K562 (cell line): ENCODE measurements at regions not wholly inside any gene's neighbourhood (a gene's known extent, or its start where the extent isn't known, plus 50 kb on each side); places are given as distances from the start of the nearest gene placed in this dataset.
"Not testable (repeated sequence)": the region's sequence is repeated elsewhere in the genome, so short reads cannot be mapped to it uniquely, and the experiment has no call there.

Experiments
- ATAC-seq: fragments of 200-7000 bp; cut with Tn5 transposase; 3 replicates; pipeline ENCODE4 v1.9.1; 2020; ENCODE audit warnings: moderate library complexity
- BruUV-seq: library from RNA; stranded (reverse); fragments of 400-500 nt; replicated peaks from 2 replicates; lab custom pipeline; 2021; lab: Mats Ljungman, UMichigan
- CTCF ChIA-PET: fragments of 300-600 bp; formaldehyde crosslinking; extraction: SDS; loops from one replicate; lab custom pipeline; 2021; ENCODE audit warnings: low intra/inter-chr PET ratio; lab: Yijun Ruan, JAX
- POLR2A ChIA-PET: fragments of 300-600, 350-650 bp; sonication (Branson Sonifier 250); formaldehyde crosslinking; extraction: SDS; loops from one replicate; lab custom pipeline; 2021; ENCODE audit warnings: antibody characterized with exemption, inconsistent platforms; lab: Yijun Ruan, JAX
- DNase-seq, 4 experiments: peaks; one replicate each; pipeline versions ENCODE4 v3.0.0 to v3.0.0-alpha.2; 2011 to 2018; ENCODE audit warnings: low spot score in 3 of 4, mixed read lengths in 3 of 4; ENCODE audit errors: extremely low read depth in 1 of 4
- FAIRE-seq: peaks from 2 replicates; lab custom pipeline; 2011; peaks lifted over from hg19 to GRCh38; lab: Jason Lieb, UNC
- H2AFZ ChIP-seq: 2 replicates; pipeline ENCODE4 v1.6.0; 2011; ENCODE audit warnings: low read depth, low read length, control low read depth, inconsistent platforms
- H3K27ac ChIP-seq: fragments of 200-600 bp; 3 replicates; pipeline ENCODE4 v1.8.0; 2011; ENCODE audit warnings: low read depth, mild to moderate bottlenecking, control low read depth, inconsistent platforms, low read length, moderate library complexity, mixed read lengths; ENCODE audit errors: extremely low read depth
- H3K27me3 ChIP-seq, 2 experiments: fragments of 300-600 bp in 1 of 2; 2 replicates in 1 of 2; 3 replicates in 1 of 2; pipeline versions ENCODE4 v1.6.0 to v1.8.0; 2011; ENCODE audit warnings: inconsistent platforms in 2 of 2, low read length in 2 of 2, mild to moderate bottlenecking in 1 of 2, mixed read lengths in 1 of 2, moderate library complexity in 1 of 2; ENCODE audit not compliant: control insufficient read depth in 2 of 2, insufficient read depth in 2 of 2
- H3K36me3 ChIP-seq: fragments of 300-600 bp; 3 replicates; pipeline ENCODE4 v1.8.0; 2011; ENCODE audit warnings: mild to moderate bottlenecking, low read length, inconsistent platforms; ENCODE audit not compliant: control insufficient read depth, insufficient read depth
- H3K4me1 ChIP-seq, 2 experiments: fragments of 200-600 bp in 1 of 2; replicated peaks in 1 of 2; 2 replicates in 1 of 2; 3 replicates in 1 of 2; pipeline versions ENCODE4 v1.5.1 to v1.8.0; 2011; ENCODE audit warnings: inconsistent platforms in 2 of 2, low read length in 2 of 2, mild to moderate bottlenecking in 1 of 2, mixed read lengths in 1 of 2, moderate library complexity in 1 of 2; ENCODE audit not compliant: control insufficient read depth in 2 of 2, insufficient read depth in 2 of 2
- H3K4me2 ChIP-seq: 2 replicates; pipeline ENCODE4 v1.6.1; 2011; ENCODE audit warnings: low read length, control low read depth, inconsistent platforms, mixed read lengths; ENCODE audit not compliant: insufficient read depth
- H3K4me3 ChIP-seq: fragments of 200-600 bp; sonication (generic), shearing (Covaris generic); 2 replicates; pipeline ENCODE4 v1.5.1; 2016; ENCODE audit warnings: control low read depth, inconsistent platforms
- H3K79me2 ChIP-seq: fragments of 200-600 bp; 3 replicates; pipeline ENCODE4 v1.8.0; 2011; ENCODE audit warnings: low read length, inconsistent platforms; ENCODE audit not compliant: control insufficient read depth, insufficient read depth
- H3K9ac ChIP-seq, 2 experiments: 2 replicates each; pipeline versions ENCODE4 v1.6.0 to v1.6.1; 2011; ENCODE audit warnings: low read depth in 2 of 2, low read length in 2 of 2, control low read depth in 1 of 2, inconsistent platforms in 1 of 2, mild to moderate bottlenecking in 1 of 2, mixed read lengths in 1 of 2; ENCODE audit not compliant: insufficient read depth in 1 of 2
- H3K9me1 ChIP-seq: one replicate; pipeline ENCODE4 v1.6.0; 2011; ENCODE audit warnings: inconsistent platforms, mild to moderate bottlenecking, low read length, moderate library complexity; ENCODE audit not compliant: control insufficient read depth, insufficient read depth
- H3K9me3 ChIP-seq: replicated peaks from 2 replicates; pipeline ENCODE4 v1.5.1; 2011; ENCODE audit warnings: low read depth, low read length, inconsistent platforms; ENCODE audit not compliant: control insufficient read depth, insufficient read depth
- H4K20me1 ChIP-seq: replicated peaks from 2 replicates; pipeline ENCODE4 v1.6.1; 2011; ENCODE audit warnings: low read length, inconsistent platforms, mixed read lengths; ENCODE audit not compliant: control insufficient read depth, insufficient read depth
- CBFB ChIP-seq: sonication (generic); formaldehyde crosslinking; IDR thresholded peaks from 2 replicates; pipeline ENCODE4 v1.4.0; 2020; ENCODE audit warnings: mild to moderate bottlenecking, missing genetic modification reagents
- CXXC5 ChIP-seq: fragments of 250-450 bp; sonication (Bioruptor Pico); IDR thresholded peaks from 2 replicates; pipeline ENCODE4 v1.8.0; 2022; ENCODE audit warnings: inconsistent platforms, mild to moderate bottlenecking, moderate library complexity
- DIDO1 ChIP-seq: fragments of 450-650 bp; IDR thresholded peaks from 2 replicates; pipeline ENCODE4 v1.6.1; 2016; ENCODE audit warnings: low read depth, missing biosample characterization, missing genetic modification characterization
- DLX4 ChIP-seq: fragments of 250-450 bp; sonication (Bioruptor Pico); IDR thresholded peaks from 2 replicates; pipeline ENCODE4 v1.6.1; 2021; ENCODE audit warnings: mild to moderate bottlenecking
- EP300 ChIP-seq: IDR thresholded peaks from 2 replicates; pipeline ENCODE4 v1.6.1; 2012; ENCODE audit warnings: low read length, improper control_type of control experiment
- HBP1 ChIP-seq: fragments of 450-650 bp; formaldehyde crosslinking; IDR thresholded peaks from 2 replicates; pipeline ENCODE4 v1.4.0; 2022; ENCODE audit warnings: missing genetic modification characterization
- KDM1A ChIP-seq, 2 experiments: fragments of 450-650 bp; IDR thresholded peaks; 2 replicates each; pipeline ENCODE4 v1.6.1; 2016; ENCODE audit warnings: mild to moderate bottlenecking in 2 of 2
- MAFK ChIP-seq: IDR thresholded peaks from 2 replicates; pipeline ENCODE4 v1.6.1; 2011; ENCODE audit warnings: low read length, improper control_type of control experiment
- NFE2 ChIP-seq: IDR thresholded peaks from 2 replicates; pipeline ENCODE4 v1.6.1; 2014; ENCODE audit warnings: antibody characterized with exemption, low read depth
- RBM39 ChIP-seq: fragments of 200-400 bp; formaldehyde crosslinking; optimal IDR thresholded peaks from 2 replicates; pipeline ENCODE3; 2018; ENCODE audit warnings: low read depth, low read length
- TCF15 ChIP-seq: fragments of 250-450 bp; sonication (Bioruptor Pico); IDR thresholded peaks from 2 replicates; pipeline ENCODE4 v1.8.0; 2022; ENCODE audit warnings: moderate library complexity, mild to moderate bottlenecking, inconsistent platforms
- VEZF1 ChIP-seq: fragments of 200-800 bp; sonication (Bioruptor generic); IDR thresholded peaks from 2 replicates; pipeline ENCODE4 v1.6.1; 2017; ENCODE audit warnings: missing genetic modification characterization, missing compliant biosample characterization
- ZFP1 ChIP-seq: fragments of 450-650 bp; formaldehyde crosslinking; IDR thresholded peaks from 2 replicates; pipeline ENCODE4 v1.4.0; 2020; ENCODE audit warnings: mild to moderate bottlenecking, mixed read lengths
- ZNF316 ChIP-seq: fragments of 450-650 bp; IDR thresholded peaks from 2 replicates; pipeline ENCODE4 v1.6.1; 2016
- WGBS: fragments of 100-300 bp; shearing (Covaris generic); methylation state at CpG from one replicate; pipeline ENCODE4 v1.1.6; 2016; ENCODE audit warnings: low coverage, mixed read lengths; ENCODE audit not compliant: insufficient coverage; ENCODE audit errors: missing lambda C conversion rate; 5-methylcytosine and 5-hydroxymethylcytosine counted together
- in situ Hi-C: fragments of 300-500 bp; cut with MboI; formaldehyde crosslinking; loops from 4 replicates; pipeline ENCODE4 v1.15.0; 2018; ENCODE audit warnings: inconsistent platforms, mixed read lengths
- intact Hi-C: fragments of 100-400 bp; cut with micrococcal nuclease; formaldehyde crosslinking; loops from 2 replicates; pipeline ENCODE4 v1.14.2; 2022

GRCh38 chr3:156048483-156048882, 71.9 kb upstream of the KCNAB1 start:
- H3K27ac ChIP-seq, BruUV-seq, H2AFZ ChIP-seq, H3K9ac ChIP-seq, H3K79me2 ChIP-seq, FAIRE-seq, ATAC-seq, H3K9me1 ChIP-seq, DNase-seq, H3K4me2 ChIP-seq, H4K20me1 ChIP-seq, H3K4me3 ChIP-seq, H3K4me1 ChIP-seq, in situ Hi-C loops, H3K36me3 ChIP-seq, H3K9me3 ChIP-seq, CTCF ChIA-PET: not testable (repeated sequence)
- POLR2A ChIA-PET, result interaction anchor here (0.7 kb wide), 1 partner anchor 256 kb away, joined by 3 read pairs; no protein-coding TSS in a partner anchor
- 0% methylated on average over 3 of the region's 3 CpGs for WGBS
- H3K27me3 ChIP-seq, result peaks cover 0 to 12% of the 10 kb centered on the region in 2 experiments; a peak in 2 of 5 replicates
- intact Hi-C loops, result loop anchor here (10.0 kb wide), 2 partner anchors 456 to 1036 kb away; no protein-coding TSS in a partner anchor

GRCh38 chr3:156050918-156051317, 69.5 kb upstream of the KCNAB1 start:
- in situ Hi-C loops (no loop called here), intact Hi-C loops (no loop called here)
- ChIA-PET CTCF (no interaction called here), POLR2A (no interaction called here)
- ATAC-seq (no peak), FAIRE-seq (no peak), DNase-seq (peak; percentile 15 to 31 (median 18))
- Histone ChIP-seq H3K4me2 (no peak overlapping the region), H3K27me3 (no peaks in the 10 kb centered on the region; a peak in 1 of 5 replicates), H2AFZ (no peak overlapping the region), H3K79me2 (no peaks in the 10 kb centered on the region), H3K9me1 (no peaks in the 10 kb centered on the region), H3K9ac (no peak overlapping the region), H3K27ac (no peak overlapping the region), H4K20me1 (no peaks in the 10 kb centered on the region), H3K36me3 (no peaks in the 10 kb centered on the region), H3K4me3 (no peak overlapping the region), H3K9me3 (peaks cover 9% of the 10 kb centered on the region), H3K4me1 (no peaks in the 10 kb centered on the region)
- no TSS peak for BruUV-seq
- 50% methylated on average over 1 of the region's 1 CpG for WGBS
- TF ChIP-seq DLX4 (CRISPR knock-in tag), result no peak
- TF ChIP-seq VEZF1 (CRISPR knock-in tag), result no peak
- TF ChIP-seq MAFK, result peak; percentile 90; the same call in 1 of the 2 replicates
- 0 out of 2 replicates have a peak, but pooled peaks have one; percentile 17 for TF ChIP-seq ZFP1
- TF ChIP-seq DIDO1 (tag), result no peak
- TF ChIP-seq RBM39, result no peak
- peak; percentile 85 for TF ChIP-seq NFE2
- TF ChIP-seq HBP1 (CRISPR knock-in tag), result no peak
- no peak for TF ChIP-seq TCF15 (CRISPR knock-in tag)
- peak; percentile 99 for TF ChIP-seq ZNF316
- peak; percentile 33 for TF ChIP-seq EP300
- TF ChIP-seq CBFB (CRISPR knock-in tag), result no peak
- no peak for TF ChIP-seq CXXC5 (CRISPR knock-in tag)
- TF ChIP-seq KDM1A (IDR thresholded peaks at IDR 0.05), result peak in 1 of 2 experiments; percentile 58; a peak in 2 of 4 replicates
